H1 (cell line): ENCODE measurements at regions not wholly inside any gene's neighbourhood (a gene's known extent, or its start where the extent isn't known, plus 50 kb on each side); places are given as distances from the start of the nearest gene placed in this dataset.

Experiments used
- CTCF ChIA-PET: fragments of 300-600 bp; sonication (Branson Sonifier 250); formaldehyde crosslinking; loops from one replicate; lab custom pipeline; 2021; ENCODE audit not compliant: partially characterized antibody; lab: Charles Lee
- POLR2A ChIA-PET: fragments of 300-600 bp; sonication (Branson Sonifier 250); formaldehyde crosslinking; loops from one replicate; lab custom pipeline; 2021; ENCODE audit warnings: inconsistent platforms; ENCODE audit not compliant: partially characterized antibody; lab: Charles Lee
- DNase-seq, 2 experiments: peaks; one replicate each; pipeline versions ENCODE4 v3.0.0 to v3.0.0-alpha.2; 2010 to 2022; ENCODE audit warnings: low spot score in 2 of 2, low read depth in 1 of 2, mixed read lengths in 1 of 2
- FAIRE-seq: peaks from 2 replicates; lab custom pipeline; 2011; peaks lifted over from hg19 to GRCh38; lab: Jason Lieb, UNC
- H2AFZ ChIP-seq: 2 replicates; pipeline ENCODE4 v1.8.1; 2012; ENCODE audit warnings: low read length, inconsistent platforms
- H2AK5ac ChIP-seq: 2 replicates; pipeline ENCODE4 v1.6.1; 2013; ENCODE audit warnings: low read depth, low read length
- H2BK120ac ChIP-seq: replicated peaks from 2 replicates; pipeline ENCODE3; 2013; ENCODE audit warnings: low read depth, low read length, inconsistent platforms
- H2BK12ac ChIP-seq: 2 replicates; pipeline ENCODE4 v1.6.1; 2013; ENCODE audit warnings: low read depth, low read length
- H2BK15ac ChIP-seq: 2 replicates; pipeline ENCODE4 v1.6.1; 2013; ENCODE audit warnings: low read length
- H2BK20ac ChIP-seq: 2 replicates; pipeline ENCODE4 v1.6.1; 2013; ENCODE audit warnings: low read length
- H2BK5ac ChIP-seq: 2 replicates; pipeline ENCODE4 v1.6.1; 2013; ENCODE audit warnings: low read depth, low read length
- H3K14ac ChIP-seq: 2 replicates; pipeline ENCODE4 v1.6.1; 2013; ENCODE audit warnings: inconsistent platforms; ENCODE audit not compliant: insufficient read length
- H3K18ac ChIP-seq: 2 replicates; pipeline ENCODE4 v1.6.1; 2013; ENCODE audit warnings: low read length; ENCODE audit errors: extremely low read depth
- H3K23ac ChIP-seq: 2 replicates; pipeline ENCODE4 v1.6.1; 2013; ENCODE audit warnings: inconsistent platforms; ENCODE audit not compliant: insufficient read length
- H3K23me2 ChIP-seq: 2 replicates; pipeline ENCODE4 v1.6.1; 2013; ENCODE audit warnings: low read depth, low read length
- H3K27ac ChIP-seq: 2 replicates; pipeline ENCODE4 v1.6.1; 2011; ENCODE audit warnings: low read depth, low read length, inconsistent platforms
- H3K27me3 ChIP-seq, 4 experiments: replicated peaks in 1 of 4; 1 replicate in 1 of 4; 2 replicates in 3 of 4; pipeline versions ENCODE4 v1.6.1 to v1.8.1; 2011 to 2013; ENCODE audit warnings: low read length in 3 of 4, mild to moderate bottlenecking in 3 of 4, inconsistent platforms in 2 of 4, mixed read lengths in 2 of 4, moderate library complexity in 1 of 4; ENCODE audit not compliant: control insufficient read depth in 3 of 4, insufficient read depth in 3 of 4; ENCODE audit errors: extremely low read depth in 1 of 4
- H3K36me3 ChIP-seq, 4 experiments: 2 replicates each; pipeline versions ENCODE4 v1.6.1 to v1.8.1; 2011 to 2013; ENCODE audit warnings: mild to moderate bottlenecking in 4 of 4, low read length in 3 of 4, moderate library complexity in 2 of 4, control low read depth in 1 of 4, inconsistent platforms in 1 of 4; ENCODE audit not compliant: insufficient read depth in 4 of 4, control insufficient read depth in 2 of 4
- H3K4ac ChIP-seq: replicated peaks from 2 replicates; pipeline ENCODE3; 2013; ENCODE audit warnings: low read length, low read depth, mixed read lengths, inconsistent platforms; ENCODE audit not compliant: insufficient read length
- H3K4me1 ChIP-seq, 4 experiments: replicated peaks in 1 of 4; 1 replicate in 1 of 4; 2 replicates in 3 of 4; pipeline versions ENCODE4 v1.6.1 to v1.8.1; 2011 to 2013; ENCODE audit warnings: low read length in 3 of 4, inconsistent platforms in 2 of 4, mixed read lengths in 1 of 4; ENCODE audit not compliant: insufficient read depth in 4 of 4, control insufficient read depth in 3 of 4
- H3K4me2 ChIP-seq, 2 experiments: 2 replicates each; pipeline versions ENCODE4 v1.6.1 to v1.8.1; 2011 to 2013; ENCODE audit warnings: low read depth in 2 of 2, low read length in 2 of 2, control low read depth in 1 of 2, inconsistent platforms in 1 of 2, mild to moderate bottlenecking in 1 of 2; ENCODE audit not compliant: insufficient read depth in 1 of 2
- H3K4me3 ChIP-seq, 4 experiments: fragments of 200-600, 300-600 bp in 1 of 4; sonication (generic), shearing (Covaris generic), sonication (Bioruptor Twin) in 1 of 4; 2 replicates each; pipeline versions ENCODE4 v1.5.1 to v1.8.1; 2011 to 2016; ENCODE audit warnings: low read length in 4 of 4, low read depth in 3 of 4, control low read depth in 2 of 4, inconsistent platforms in 2 of 4, mild to moderate bottlenecking in 2 of 4, mixed read lengths in 1 of 4, moderate library complexity in 1 of 4; ENCODE audit not compliant: insufficient read depth in 2 of 4; ENCODE audit errors: extremely low read depth in 1 of 4
- H3K56ac ChIP-seq: replicated peaks from 2 replicates; pipeline ENCODE3; 2013; ENCODE audit warnings: low read depth, mild to moderate bottlenecking, mixed read lengths, low read length, inconsistent platforms; ENCODE audit not compliant: insufficient read length
- H3K79me1 ChIP-seq: 2 replicates; pipeline ENCODE4 v1.6.1; 2013; ENCODE audit warnings: low read depth, low read length, control low read depth
- H3K79me2 ChIP-seq, 2 experiments: 2 replicates each; pipeline versions ENCODE4 v1.6.1 to v1.8.1; 2012 to 2013; ENCODE audit warnings: low read length in 2 of 2, mild to moderate bottlenecking in 2 of 2, inconsistent platforms in 1 of 2; ENCODE audit not compliant: insufficient read depth in 2 of 2, control insufficient read depth in 1 of 2
- H3K9ac ChIP-seq, 4 experiments: replicated peaks in 1 of 4; 1 replicate in 1 of 4; 2 replicates in 3 of 4; pipeline versions ENCODE4 v1.6.1 to v1.8.1; 2011 to 2013; ENCODE audit warnings: low read depth in 3 of 4, low read length in 3 of 4, control low read depth in 2 of 4, mild to moderate bottlenecking in 2 of 4, moderate library complexity in 2 of 4, inconsistent platforms in 1 of 4; ENCODE audit errors: extremely low read depth in 1 of 4
- H3K9me3 ChIP-seq, 2 experiments: 2 replicates each; pipeline versions ENCODE4 v1.6.1 to v1.8.1; 2012 to 2013; ENCODE audit warnings: mild to moderate bottlenecking in 2 of 2, moderate library complexity in 2 of 2, control low read depth in 1 of 2, inconsistent platforms in 1 of 2, low read depth in 1 of 2, low read length in 1 of 2, mixed read lengths in 1 of 2; ENCODE audit not compliant: insufficient read depth in 2 of 2
- H4K20me1 ChIP-seq, 2 experiments: replicated peaks in 1 of 2; 2 replicates each; pipeline versions ENCODE3 to v1.8.1; 2011 to 2013; ENCODE audit warnings: inconsistent platforms in 2 of 2, low read length in 2 of 2, mild to moderate bottlenecking in 1 of 2; ENCODE audit not compliant: insufficient read depth in 2 of 2, control insufficient read depth in 1 of 2
- H4K5ac ChIP-seq: 2 replicates; pipeline ENCODE4 v1.6.1; 2013; ENCODE audit warnings: low read length, low read depth, mixed read lengths, inconsistent platforms; ENCODE audit not compliant: insufficient read length
- H4K8ac ChIP-seq: 2 replicates; pipeline ENCODE4 v1.8.0; 2013; ENCODE audit warnings: mild to moderate bottlenecking, moderate library complexity, low read length, inconsistent platforms; ENCODE audit not compliant: insufficient read depth; ENCODE audit errors: extremely low read depth
- H4K91ac ChIP-seq: replicated peaks from 2 replicates; pipeline ENCODE3; 2013; ENCODE audit warnings: low read length, mixed read lengths, inconsistent platforms; ENCODE audit not compliant: insufficient read length
- ASH2L ChIP-seq: fragments of 200-600, 300-600 bp; sonication (generic); IDR thresholded peaks from one replicate; pipeline ENCODE4 v1.7.1; 2017; ENCODE audit warnings: low read length
- NRF1 ChIP-seq: IDR thresholded peaks from 2 replicates; pipeline ENCODE4 v1.6.1; 2011; ENCODE audit warnings: mild to moderate bottlenecking, low read depth, low read length, improper control_type of control experiment
- WGBS, 2 experiments: shearing (Covaris generic) in 1 of 2; methylation state at CpG; one replicate each; pipeline versions ENCODE4 v1.1.6 to v1.1.7; 2013 to 2015; ENCODE audit warnings: low lambda C conversion rate in 2 of 2, mixed read lengths in 2 of 2, inconsistent platforms in 1 of 2, low coverage in 1 of 2, missing lambda C conversion rate in 1 of 2; ENCODE audit not compliant: insufficient replicate concordance in 2 of 2, insufficient coverage in 1 of 2, insufficient read length in 1 of 2; ENCODE audit errors: extremely low coverage in 1 of 2, missing lambda C conversion rate in 1 of 2; 5-methylcytosine and 5-hydroxymethylcytosine counted together

- FAIRE-seq (no peak), DNase-seq (no peak)
- no peaks in the 10 kb centered on the region for H3K79me1 ChIP-seq
- no peak overlapping the region for H2BK120ac ChIP-seq
- no peaks in the 10 kb centered on the region for H3K36me3 ChIP-seq
- H3K27ac ChIP-seq, result 0 out of 2 replicates have a peak overlapping the region, but pooled peaks have one; percentile 38
- POLR2A ChIA-PET, result interaction anchor here (0.9 to 1.6 kb wide), 4 partner anchors 9 to 80 kb away, joined by 3 to 5 read pairs (median 4); partner anchors contain the start of genes MDH1 and WDPCP
- no peak overlapping the region for H2AFZ ChIP-seq
- no peak overlapping the region for H3K4ac ChIP-seq
- H4K91ac ChIP-seq, result no peak overlapping the region
- no peaks in the 10 kb centered on the region for H3K23me2 ChIP-seq
- no peaks in the 10 kb centered on the region for H4K20me1 ChIP-seq
- no peak overlapping the region for H3K23ac ChIP-seq
- no peaks in the 10 kb centered on the region for H3K79me2 ChIP-seq
- H3K4me2 ChIP-seq, result peak overlapping the region; percentile 50 to 70; a peak in 3 of 4 replicates
- CTCF ChIA-PET, result no interaction called here
- H3K18ac ChIP-seq, result no peak overlapping the region; the same call in 1 of the 2 replicates
- no peaks in the 10 kb centered on the region for H3K9me3 ChIP-seq
- no peak overlapping the region for H3K9ac ChIP-seq
- H2AK5ac ChIP-seq, result 0 out of 2 replicates have a peak overlapping the region, but pooled peaks have one; percentile 66
- H4K8ac ChIP-seq, result no peak overlapping the region
- H3K56ac ChIP-seq, result no peak overlapping the region
- no peaks in the 10 kb centered on the region for H3K27me3 ChIP-seq
- WGBS, 2 experiments, result 94% methylated on average over 1 of the region's 1 CpG; no CpG with 5 or more reads in 1 of the 2 experiments
- no peak overlapping the region for H3K14ac ChIP-seq
- peak overlapping the region in 1 of 4 experiments; percentile 10; a peak in 1 of 8 replicates for H3K4me3 ChIP-seq
- peak overlapping the region; percentile 54; the same call in 1 of the 2 replicates for H2BK5ac ChIP-seq
- no peak overlapping the region for H2BK15ac ChIP-seq
- H3K4me1 ChIP-seq, result peaks cover 4 to 14% (median 10%) of the 10 kb centered on the region in 4 experiments; a peak in 6 of 7 replicates
- H2BK20ac ChIP-seq, result no peak overlapping the region
- H2BK12ac ChIP-seq, result no peak overlapping the region
- no peak overlapping the region for H4K5ac ChIP-seq
- TF ChIP-seq ASH2L (no peak), NRF1 (no peak)
Observed at GRCh38 chr2:63668000-63668399, 79.2 kb downstream of the MDH1 start.
